Loucy (cell line): ENCODE measurements at regions not wholly inside any gene's neighbourhood (a gene's known extent, or its start where the extent isn't known, plus 50 kb on each side); places are given as distances from the start of the nearest gene placed in this dataset.

ENCODE experiments used
- H2AFZ ChIP-seq: fragments of 200-600 bp; sonication (generic); 2 replicates; pipeline ENCODE4 v1.6.0; 2016; ENCODE audit warnings: antibody characterized with exemption, mild to moderate bottlenecking, low read length, moderate library complexity
- H3F3A ChIP-seq: fragments of 200-600 bp; 2 replicates; pipeline ENCODE4 v1.6.0; 2016; ENCODE audit warnings: antibody characterized with exemption, low read depth, mild to moderate bottlenecking
- H3K27me3 ChIP-seq: fragments of 200-600 bp; sonication (generic); 2 replicates; pipeline ENCODE4 v1.6.1; 2014; ENCODE audit warnings: low read length, mild to moderate bottlenecking; ENCODE audit not compliant: insufficient read depth, poor library complexity, severe bottlenecking
- H3K36me3 ChIP-seq: fragments of 200-600 bp; sonication (generic); 2 replicates; pipeline ENCODE4 v1.6.1; 2016; ENCODE audit warnings: low read length; ENCODE audit not compliant: insufficient read depth
- H3K4me1 ChIP-seq: fragments of 200-600 bp; sonication (generic); 2 replicates; pipeline ENCODE4 v1.5.1; 2014; ENCODE audit warnings: low read length, mild to moderate bottlenecking; ENCODE audit not compliant: insufficient read depth, poor library complexity, severe bottlenecking
- H3K4me2 ChIP-seq: fragments of 200-600 bp; sonication (generic); 2 replicates; pipeline ENCODE4 v1.6.0; 2014; ENCODE audit warnings: antibody characterized with exemption, low read length, low read depth, mild to moderate bottlenecking; ENCODE audit not compliant: poor library complexity, severe bottlenecking
- H3K4me3 ChIP-seq: fragments of 200-600 bp; sonication (generic); 2 replicates; pipeline ENCODE4 v1.5.1; 2014; ENCODE audit warnings: low read length, mild to moderate bottlenecking, mixed read lengths; ENCODE audit not compliant: poor library complexity, severe bottlenecking
- H3K79me2 ChIP-seq: fragments of 200-600 bp; sonication (generic); 2 replicates; pipeline ENCODE4 v1.6.1; 2014; ENCODE audit warnings: low read length; ENCODE audit not compliant: insufficient read depth
- H3K9ac ChIP-seq: fragments of 200-600 bp; sonication (generic); 2 replicates; pipeline ENCODE4 v1.6.0; 2014; ENCODE audit warnings: mild to moderate bottlenecking, low read depth, low read length, moderate library complexity; ENCODE audit not compliant: poor library complexity, severe bottlenecking
- H3K9me2 ChIP-seq: fragments of 200-600 bp; sonication (generic); replicated peaks from 2 replicates; pipeline ENCODE4 v1.6.1; 2016; ENCODE audit warnings: low read depth, low read length, mixed read lengths
- H3K9me3 ChIP-seq: fragments of 200-600 bp; sonication (generic); 2 replicates; pipeline ENCODE4 v1.6.1; 2014; ENCODE audit warnings: mild to moderate bottlenecking, antibody characterized with exemption, low read length, low read depth; ENCODE audit not compliant: insufficient read depth
- H4K20me1 ChIP-seq: fragments of 200-600 bp; sonication (generic); 2 replicates; pipeline ENCODE4 v1.6.0; 2014; ENCODE audit warnings: antibody characterized with exemption, low read length, mild to moderate bottlenecking; ENCODE audit not compliant: insufficient read depth, poor library complexity, severe bottlenecking
- CTCF ChIP-seq: fragments of 200-600 bp; sonication (generic); conservative IDR thresholded peaks from 2 replicates; pipeline ENCODE4 v1.5.1; 2014; ENCODE audit warnings: mild to moderate bottlenecking, antibody characterized with exemption, low read length
- EZH2phosphoT487 ChIP-seq: fragments of 200-600 bp; IDR thresholded peaks from 2 replicates; pipeline ENCODE4 v1.6.1; 2018; ENCODE audit warnings: antibody characterized with exemption, mild to moderate bottlenecking, moderate library complexity, borderline replicate concordance

DNA sequence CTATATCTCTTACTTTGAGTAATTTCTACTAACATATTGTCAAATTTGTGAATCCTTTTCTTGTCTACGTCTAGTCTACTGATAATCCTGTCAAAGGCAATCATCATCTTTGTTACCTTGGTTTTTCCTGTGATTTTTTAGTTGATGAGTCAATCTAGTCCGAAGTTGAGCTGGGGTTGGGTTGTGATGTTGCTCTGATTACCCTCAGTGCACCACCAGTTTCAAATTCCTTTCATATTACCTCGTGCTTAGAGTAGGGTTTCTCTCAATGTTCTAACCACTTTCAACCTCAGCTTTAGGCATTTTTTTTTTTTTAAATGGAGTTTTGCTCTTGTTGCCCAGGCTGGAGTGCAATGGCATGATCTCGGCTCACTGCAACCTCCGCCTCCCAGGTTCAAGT is 186.8 kb downstream of the BTG1 start:
- Histone ChIP-seq H3K79me2 (no peaks in the 10 kb centered on the region), H3K36me3 (no peaks in the 10 kb centered on the region), H3K9me3 (no peaks in the 10 kb centered on the region), H2AFZ (no peak overlapping the region), H3K4me1 (no peaks in the 10 kb centered on the region), H3K4me2 (no peak overlapping the region), H3K9ac (no peak overlapping the region), H3F3A (no peaks in the 10 kb centered on the region), H3K27me3 (no peaks in the 10 kb centered on the region), H3K4me3 (no peak overlapping the region), H4K20me1 (no peaks in the 10 kb centered on the region), H3K9me2 (no peaks in the 10 kb centered on the region)
- no peak for TF ChIP-seq CTCF
- no peak for TF ChIP-seq EZH2phosphoT487

DNA sequence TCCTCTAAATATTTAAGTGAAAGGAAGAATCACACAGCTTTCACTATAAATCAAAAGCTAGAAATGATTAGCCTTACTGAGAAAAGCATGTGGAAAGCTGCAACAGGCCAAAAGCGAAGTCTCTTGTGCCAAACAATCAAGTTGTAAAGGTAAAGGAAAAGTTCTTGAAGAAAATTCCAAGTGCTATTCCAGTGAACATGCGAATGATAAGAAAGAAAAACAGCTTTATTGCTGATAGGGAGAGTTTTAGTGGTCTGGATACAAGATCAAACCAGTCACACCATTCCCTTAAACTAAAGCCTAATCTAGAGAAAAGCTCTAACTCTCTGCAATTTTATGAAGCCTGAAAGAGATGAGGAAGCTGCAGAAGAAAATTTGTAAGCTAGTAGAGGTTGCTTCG is 190.9 kb downstream of the BTG1 start:
- TF ChIP-seq EZH2phosphoT487 (no peak), CTCF (no peak)
- no peak overlapping the region for H2AFZ ChIP-seq
- no peaks in the 10 kb centered on the region for H3K9me3 ChIP-seq

DNA sequence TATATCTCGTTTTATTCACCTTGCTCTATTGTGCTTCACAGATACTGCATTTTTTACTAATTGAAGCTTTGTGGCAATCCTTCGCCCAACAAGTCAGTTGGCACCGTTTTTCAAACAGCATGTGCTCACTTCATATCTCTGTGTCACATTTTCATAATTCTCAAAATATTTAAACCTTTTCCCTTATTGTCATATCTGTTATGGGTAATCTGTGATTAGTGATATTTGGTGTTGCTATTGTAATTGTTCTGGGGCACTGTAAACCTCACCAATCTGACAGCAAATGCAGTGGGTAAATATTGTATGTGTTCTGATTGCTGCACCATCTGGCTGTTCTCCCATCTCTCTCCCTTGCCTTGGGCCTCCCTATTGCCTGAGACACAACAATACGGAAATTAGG is 191.3 kb downstream of the BTG1 start:
- Histone ChIP-seq H2AFZ (no peak overlapping the region), H3K9me3 (no peaks in the 10 kb centered on the region), H3K4me1 (no peaks in the 10 kb centered on the region), H3K36me3 (no peaks in the 10 kb centered on the region), H3F3A (no peaks in the 10 kb centered on the region), H3K79me2 (no peaks in the 10 kb centered on the region), H3K4me2 (no peak overlapping the region), H3K27me3 (no peaks in the 10 kb centered on the region), H3K4me3 (no peak overlapping the region), H3K9ac (no peak overlapping the region), H4K20me1 (no peaks in the 10 kb centered on the region), H3K9me2 (no peaks in the 10 kb centered on the region)
- TF ChIP-seq EZH2phosphoT487 (no peak), CTCF (no peak)

More for the DNA sequence above, 190.9 kb downstream of the BTG1 start:
- H3K79me2 ChIP-seq = no peaks in the 10 kb centered on the region
- H3K36me3 ChIP-seq = no peaks in the 10 kb centered on the region
- H3K9ac ChIP-seq = no peak overlapping the region
- H3K4me2 ChIP-seq = no peak overlapping the region
- no peaks in the 10 kb centered on the region for H3K9me2 ChIP-seq
- no peaks in the 10 kb centered on the region for H3F3A ChIP-seq
- H3K4me1 ChIP-seq = no peaks in the 10 kb centered on the region
- no peak overlapping the region for H3K4me3 ChIP-seq
- H3K27me3 ChIP-seq = no peaks in the 10 kb centered on the region
- H4K20me1 ChIP-seq = no peaks in the 10 kb centered on the region
